ENCODE measurements at regions not wholly inside any gene's neighbourhood (a gene's known extent, or its start where the extent isn't known, plus 50 kb on each side); places are given as distances from the start of the nearest gene placed in this dataset.

DNA sequence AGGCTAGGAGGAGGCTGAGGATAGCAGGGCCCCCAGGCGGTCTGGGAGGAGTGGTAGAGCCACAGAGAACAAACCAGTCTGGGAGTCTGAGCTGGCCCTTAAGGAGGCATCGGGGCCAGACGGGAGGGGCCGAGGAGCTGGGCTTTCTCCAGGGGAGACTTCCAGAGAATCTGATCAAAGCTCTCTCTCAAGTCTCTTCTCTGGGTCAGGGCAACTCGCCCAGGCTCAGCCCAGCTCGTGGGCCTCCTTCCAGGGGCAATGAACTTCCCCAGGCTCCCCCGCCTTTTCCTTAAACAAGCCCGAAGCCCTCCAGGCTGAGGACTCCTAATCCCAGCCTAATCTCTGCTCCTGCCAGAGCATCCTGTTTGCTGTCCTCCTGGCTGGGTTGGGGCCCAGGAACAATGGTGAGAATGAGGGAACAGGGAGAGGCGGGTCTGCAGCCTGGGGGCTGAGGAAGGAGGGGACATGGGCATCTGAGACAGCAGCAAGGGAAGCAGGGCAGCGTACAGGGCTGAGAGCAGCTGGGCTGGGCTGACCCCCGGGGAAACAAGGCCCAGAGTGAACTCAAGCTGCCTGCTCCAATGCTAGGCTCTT is 173.6 kb downstream of the ANKRD60 start:
- Histone ChIP-seq H3K4me3 (no peak overlapping the region), H3K27me3 (no peaks in the 10 kb centered on the region), H3K9me3 (no peaks in the 10 kb centered on the region), H3K4me1 (peaks cover 4 to 7% of the 10 kb centered on the region in 2 donors), H3K27ac (peak overlapping the region; percentile 64 to 78), H3K36me3 (no peaks in the 10 kb centered on the region)
- peak; percentile 51 to 83 for DNase-seq (ENCODE audit: low spot score in 2 of 2)
- TF ChIP-seq POLR2A (IDR thresholded peaks at IDR 0.05) (no peak), POLR2AphosphoS5 (IDR thresholded peaks at IDR 0.05) (peak in 1 of 3 donors; percentile 67)
- intact Hi-C loops (cut with DNase I; ENCODE audit: low total_unique reads), result loop anchor here (10.0 kb wide), 1 partner anchor 320 kb away; no protein-coding TSS in a partner anchor

DNA sequence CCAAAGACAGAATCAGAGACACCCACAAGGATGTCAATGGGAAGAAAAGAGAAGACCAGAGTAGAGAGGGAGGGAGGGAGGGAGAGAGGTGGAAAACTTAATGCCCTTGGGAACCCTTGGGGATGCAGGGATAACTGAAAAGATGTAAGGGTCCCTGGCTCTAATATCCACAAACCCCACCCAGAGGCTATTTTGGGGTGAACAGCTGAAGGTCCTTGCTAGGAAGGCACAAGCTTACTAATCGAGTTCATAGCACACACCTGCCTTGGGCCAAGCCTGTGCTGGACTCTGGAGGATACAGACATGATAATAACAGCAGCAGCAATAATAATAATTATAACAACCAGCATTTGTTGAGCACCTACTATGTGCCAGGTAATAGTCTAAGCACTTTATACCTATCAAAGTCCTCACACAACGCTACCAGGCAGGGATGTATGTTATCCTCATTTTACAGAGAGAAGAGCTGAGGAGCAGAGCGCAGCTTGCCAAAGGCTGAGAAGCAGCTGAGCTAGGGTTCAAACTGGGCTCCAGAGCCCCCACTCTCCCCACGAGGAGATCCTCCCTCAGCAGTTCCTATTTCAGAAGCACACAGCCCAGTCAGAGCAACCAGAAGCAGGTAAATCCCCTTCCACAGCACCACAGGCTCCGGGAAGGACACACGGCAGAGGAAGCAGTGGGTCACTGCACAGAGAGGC is 174.2 kb downstream of the ANKRD60 start:
- peak overlapping the region; percentile 64 to 78 for H3K27ac ChIP-seq

DNA sequence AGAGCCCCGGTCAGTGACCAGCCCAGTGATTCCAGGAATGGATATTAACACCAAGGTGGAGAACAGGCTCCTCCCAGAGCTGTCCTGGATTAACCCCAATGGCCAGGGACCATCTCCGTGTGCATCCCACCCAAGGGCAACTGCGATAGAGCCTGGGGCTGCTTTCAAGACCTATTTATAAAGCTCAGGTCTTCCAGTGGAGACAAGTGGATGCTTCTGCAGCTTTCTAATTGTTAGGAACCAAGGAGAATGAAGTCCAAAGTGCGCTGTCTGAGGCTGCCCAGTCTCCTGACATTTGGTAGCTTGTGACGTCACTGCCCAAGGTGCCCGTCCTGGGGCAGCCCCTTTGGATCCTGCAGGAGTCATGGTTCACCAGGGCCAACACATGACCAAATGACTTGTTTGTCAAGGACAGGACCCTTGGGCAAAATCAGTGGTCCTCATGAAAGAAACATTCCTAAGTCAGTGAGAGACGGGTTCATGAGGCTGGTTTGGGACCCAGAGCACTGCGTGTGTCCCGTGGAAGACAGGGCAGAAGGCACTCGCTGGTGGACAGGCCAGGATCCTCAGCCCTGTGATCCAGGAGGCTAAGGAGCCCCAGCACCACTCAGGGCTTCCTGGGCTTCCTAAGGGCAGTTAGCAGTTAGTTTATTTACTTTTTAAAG is 174.9 kb downstream of the ANKRD60 start:
- no peaks in the 10 kb centered on the region for H3K36me3 ChIP-seq

More for the DNA sequence above, 174.2 kb downstream of the ANKRD60 start:
- DNase-seq (ENCODE audit: low spot score in 2 of 2), result no peak
- peaks cover 4 to 7% of the 10 kb centered on the region in 2 donors for H3K4me1 ChIP-seq
- H3K27me3 ChIP-seq, result no peaks in the 10 kb centered on the region
- H3K36me3 ChIP-seq, result no peaks in the 10 kb centered on the region
- no peaks in the 10 kb centered on the region for H3K9me3 ChIP-seq
- no peak overlapping the region for H3K4me3 ChIP-seq
- intact Hi-C loops (cut with DNase I; ENCODE audit: low total_unique reads), result loop anchor here (10.0 kb wide), 1 partner anchor 321 kb away; no protein-coding TSS in a partner anchor
- no peak for TF ChIP-seq POLR2A (IDR thresholded peaks at IDR 0.05)
- TF ChIP-seq POLR2AphosphoS5 (IDR thresholded peaks at IDR 0.05), result no peak
- TF ChIP-seq, protein P1, sequence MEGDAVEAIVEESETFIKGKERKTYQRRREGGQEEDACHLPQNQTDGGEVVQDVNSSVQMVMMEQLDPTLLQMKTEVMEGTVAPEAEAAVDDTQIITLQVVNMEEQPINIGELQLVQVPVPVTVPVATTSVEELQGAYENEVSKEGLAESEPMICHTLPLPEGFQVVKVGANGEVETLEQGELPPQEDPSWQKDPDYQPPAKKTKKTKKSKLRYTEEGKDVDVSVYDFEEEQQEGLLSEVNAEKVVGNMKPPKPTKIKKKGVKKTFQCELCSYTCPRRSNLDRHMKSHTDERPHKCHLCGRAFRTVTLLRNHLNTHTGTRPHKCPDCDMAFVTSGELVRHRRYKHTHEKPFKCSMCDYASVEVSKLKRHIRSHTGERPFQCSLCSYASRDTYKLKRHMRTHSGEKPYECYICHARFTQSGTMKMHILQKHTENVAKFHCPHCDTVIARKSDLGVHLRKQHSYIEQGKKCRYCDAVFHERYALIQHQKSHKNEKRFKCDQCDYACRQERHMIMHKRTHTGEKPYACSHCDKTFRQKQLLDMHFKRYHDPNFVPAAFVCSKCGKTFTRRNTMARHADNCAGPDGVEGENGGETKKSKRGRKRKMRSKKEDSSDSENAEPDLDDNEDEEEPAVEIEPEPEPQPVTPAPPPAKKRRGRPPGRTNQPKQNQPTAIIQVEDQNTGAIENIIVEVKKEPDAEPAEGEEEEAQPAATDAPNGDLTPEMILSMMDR (IDR thresholded peaks at IDR 0.05), result no peak

DNA sequence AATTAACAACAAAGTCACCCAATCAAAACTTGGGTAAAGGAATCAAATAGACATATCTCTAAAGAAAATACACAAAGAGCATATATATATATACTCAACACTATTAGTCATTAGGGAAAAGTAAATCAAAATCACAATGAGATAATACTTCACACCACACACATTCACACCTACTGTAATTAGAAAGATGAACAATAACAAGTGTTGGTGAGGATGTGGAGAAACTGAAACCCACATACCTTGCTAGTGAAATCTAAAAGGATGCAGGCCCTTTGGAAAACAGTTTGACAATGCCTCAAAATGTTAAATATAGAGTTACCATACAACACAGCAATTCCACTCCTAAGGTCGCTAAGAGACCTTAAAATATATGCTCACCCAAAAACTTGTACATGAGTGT is 177.1 kb downstream of the ANKRD60 start:
- Histone ChIP-seq H3K9me3 (no peaks in the 10 kb centered on the region), H3K36me3 (no peaks in the 10 kb centered on the region), H3K27ac (no peak overlapping the region), H3K27me3 (no peaks in the 10 kb centered on the region), H3K4me3 (no peak overlapping the region), H3K4me1 (peaks cover 4 to 7% of the 10 kb centered on the region in 2 donors)
- DNase-seq (ENCODE audit: low spot score in 2 of 2), result no peak
- intact Hi-C loops (cut with DNase I; ENCODE audit: low total_unique reads), result loop anchor here (10.0 kb wide), 1 partner anchor 323 kb away; no protein-coding TSS in a partner anchor
- no peak for TF ChIP-seq POLR2AphosphoS5 (IDR thresholded peaks at IDR 0.05)
- TF ChIP-seq POLR2A (IDR thresholded peaks at IDR 0.05), result no peak
- TF ChIP-seq, protein P1 (IDR thresholded peaks at IDR 0.05), result no peak

More for the DNA sequence above, 174.9 kb downstream of the ANKRD60 start:
- intact Hi-C loops (cut with DNase I; ENCODE audit: low total_unique reads), result loop anchor here (10.0 kb wide), 1 partner anchor 321 kb away; no protein-coding TSS in a partner anchor
- Histone ChIP-seq H3K4me1 (peaks cover 4 to 7% of the 10 kb centered on the region in 2 donors), H3K27ac (no peak overlapping the region), H3K9me3 (no peaks in the 10 kb centered on the region), H3K27me3 (no peaks in the 10 kb centered on the region), H3K4me3 (no peak overlapping the region)
- TF ChIP-seq POLR2AphosphoS5 (IDR thresholded peaks at IDR 0.05) (no peak), POLR2A (IDR thresholded peaks at IDR 0.05) (no peak)
- TF ChIP-seq, protein P1 (IDR thresholded peaks at IDR 0.05), result no peak
- no peak for DNase-seq (ENCODE audit: low spot score in 2 of 2)

DNA sequence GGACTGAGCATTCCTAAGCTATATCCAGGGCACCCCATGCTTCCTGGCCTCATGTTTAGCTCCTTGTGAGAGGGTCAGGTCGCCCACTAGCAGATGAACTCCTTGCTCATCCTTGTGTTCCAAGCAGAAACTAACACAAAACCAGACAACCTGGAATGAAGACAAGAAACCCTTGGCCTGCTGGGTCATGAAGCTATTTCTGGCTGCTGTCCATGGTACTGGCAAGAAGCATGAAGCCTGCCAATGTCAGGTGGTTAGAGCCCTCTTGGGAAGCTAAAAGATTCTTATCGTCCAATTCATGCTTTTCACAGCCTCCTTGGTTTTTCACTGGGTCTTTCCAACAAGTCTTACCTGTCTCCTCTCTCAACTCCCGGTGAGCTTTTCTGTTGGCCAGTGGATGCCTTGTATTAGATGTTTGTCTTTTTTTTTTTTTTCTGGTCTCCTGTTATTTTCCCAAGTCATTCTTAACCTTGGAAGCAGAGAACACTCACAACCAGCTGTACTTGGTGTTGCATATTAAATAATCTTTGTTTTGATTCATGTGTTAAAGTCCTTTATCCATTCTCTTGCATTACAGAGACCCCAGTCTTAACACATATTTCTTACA is 180.3 kb downstream of the ANKRD60 start:
- intact Hi-C loops (cut with DNase I; ENCODE audit: low total_unique reads), result no loop called here
- Histone ChIP-seq H3K27me3 (no peaks in the 10 kb centered on the region), H3K36me3 (no peaks in the 10 kb centered on the region), H3K4me3 (no peak overlapping the region), H3K27ac (no peak overlapping the region), H3K4me1 (no peaks in the 10 kb centered on the region), H3K9me3 (no peaks in the 10 kb centered on the region)
- peak in 1 of 2 donors; percentile 34 for DNase-seq (ENCODE audit: low spot score in 2 of 2)
- TF ChIP-seq POLR2AphosphoS5 (IDR thresholded peaks at IDR 0.05) (no peak), POLR2A (IDR thresholded peaks at IDR 0.05) (no peak)
- TF ChIP-seq, protein P1 (IDR thresholded peaks at IDR 0.05), result no peak

Measured in breast epithelium (tissue), 4 donors.